ENCODE measurements at regions not wholly inside any gene's neighbourhood (a gene's known extent, or its start where the extent isn't known, plus 50 kb on each side); places are given as distances from the start of the nearest gene placed in this dataset.

DNA sequence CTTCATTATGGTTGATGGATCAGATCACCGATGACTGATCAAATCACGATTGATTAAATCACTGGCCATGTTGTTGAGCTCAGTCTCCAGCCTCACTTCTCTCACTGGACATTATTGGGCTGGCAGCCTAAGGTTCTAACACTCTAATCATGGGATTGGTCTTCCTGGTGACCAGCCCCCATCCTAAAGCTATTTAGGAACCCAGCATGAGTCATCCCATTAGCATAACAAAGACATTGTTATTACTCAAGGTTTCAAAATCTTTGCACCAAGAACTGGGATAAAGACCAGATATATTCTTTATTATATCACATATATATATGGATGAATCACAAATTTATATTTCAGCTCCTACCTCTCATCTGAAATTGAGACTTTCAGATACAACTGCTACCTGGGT is 272.1 kb upstream of the IL12B start:
- no peak for DNase-seq

DNA sequence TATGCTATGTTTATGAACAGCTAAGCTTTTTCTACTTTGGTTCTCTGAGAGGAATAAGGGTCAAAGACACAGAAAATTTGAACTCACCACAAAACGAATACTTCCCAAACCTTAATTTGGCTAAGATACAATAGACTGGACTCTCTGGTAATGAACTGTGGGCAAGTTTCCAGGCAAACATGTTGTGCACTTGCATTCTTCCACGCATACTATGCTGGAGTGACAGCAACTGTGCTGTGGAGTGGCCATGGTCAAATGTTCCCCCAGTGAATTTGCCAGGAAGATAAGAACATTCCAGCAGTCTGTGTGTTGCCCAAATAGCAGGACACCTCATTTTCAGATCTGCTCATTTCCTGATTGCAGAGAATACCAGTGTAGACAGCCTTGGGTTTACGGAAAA is 275.3 kb upstream of the IL12B start:
- DNase-seq = no peak

DNA sequence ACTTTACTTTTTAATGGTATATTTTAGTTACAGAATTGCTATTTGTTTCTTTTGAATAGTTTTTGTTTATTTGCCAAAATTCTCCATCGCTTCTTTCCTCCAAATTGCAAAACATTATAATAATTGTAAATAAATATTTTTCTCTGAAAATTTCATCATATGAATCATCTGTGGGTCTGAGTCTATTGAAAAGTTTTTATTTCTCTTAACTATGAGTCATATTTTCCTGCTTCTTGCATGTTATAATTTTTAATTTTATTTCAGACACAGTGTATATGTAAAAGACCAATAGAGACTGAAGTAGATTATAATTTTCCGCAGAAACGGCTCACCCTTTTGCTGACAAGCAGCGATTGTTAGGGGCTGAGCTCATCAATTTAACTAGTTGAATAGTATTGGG is 279.1 kb upstream of the IL12B start:
- no peak for DNase-seq

DNA sequence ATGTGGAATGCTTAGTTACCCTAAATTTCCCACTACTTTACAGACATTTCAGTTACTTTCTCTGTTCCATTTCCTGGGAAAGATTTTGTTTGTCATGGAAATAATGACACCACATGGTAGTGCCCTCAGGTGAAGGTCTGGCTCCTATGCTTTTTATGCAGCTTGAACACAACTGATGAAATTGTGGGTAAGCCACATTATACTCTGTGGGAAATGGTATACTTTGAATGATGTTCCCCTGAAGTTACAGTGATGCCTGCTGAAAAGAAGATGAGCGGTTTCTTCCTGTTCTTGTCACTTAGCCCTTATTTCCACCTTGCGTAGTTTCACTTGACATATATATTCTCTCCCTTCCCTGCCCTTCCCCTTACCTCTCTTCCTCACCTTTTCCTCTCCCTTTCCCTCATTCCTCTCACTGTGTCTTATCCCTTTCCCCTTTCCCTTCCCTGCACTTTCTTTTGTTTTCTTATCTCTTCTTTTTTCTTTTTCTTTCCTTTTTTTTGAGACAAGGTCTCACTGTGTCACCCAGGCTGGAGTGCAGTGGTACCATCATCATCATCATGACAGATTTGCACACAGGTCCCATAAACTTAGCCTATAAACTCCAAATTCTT is 280.8 kb upstream of the IL12B start:
- no peak for DNase-seq

DNA sequence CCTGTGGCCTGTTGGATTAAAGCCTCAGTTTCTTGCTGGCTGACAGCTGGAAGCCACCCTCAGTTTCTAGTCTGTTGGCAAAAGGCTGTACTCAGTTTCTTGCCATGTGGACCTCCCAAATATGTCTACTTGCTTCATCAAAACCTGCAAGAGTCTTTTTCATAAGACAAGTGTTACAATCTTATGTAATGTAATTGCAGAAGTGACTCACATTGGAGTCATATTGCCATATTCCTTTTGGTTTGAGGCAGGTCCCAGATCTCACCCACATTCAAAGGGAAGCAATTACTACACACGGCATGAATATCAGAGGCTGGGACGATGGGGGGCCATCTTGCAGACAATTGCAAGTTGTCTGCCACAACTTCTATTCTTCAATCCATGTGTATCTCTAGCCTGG is 286.7 kb upstream of the IL12B start:
- no peak for DNase-seq

DNA sequence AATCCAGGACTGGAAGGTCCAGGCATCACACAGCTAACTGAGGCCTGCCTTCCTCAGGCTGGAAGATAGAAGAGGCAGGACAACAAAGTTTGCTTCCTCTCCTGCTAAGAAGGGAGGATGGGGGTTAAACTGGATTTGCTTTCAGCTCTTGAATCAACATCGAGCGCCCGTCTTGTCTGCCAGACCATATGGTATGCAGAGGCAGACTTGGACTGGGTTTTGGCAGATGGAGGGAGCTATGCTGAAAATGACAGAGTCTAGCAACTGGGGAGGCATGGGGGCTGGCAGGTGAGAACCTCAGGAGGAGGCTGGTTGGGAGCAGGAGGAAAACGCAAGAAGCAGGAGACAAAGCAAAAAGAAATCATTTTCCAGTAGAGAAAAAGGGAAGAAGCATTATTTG is 289.5 kb upstream of the IL12B start:
- no peak for DNase-seq

DNA sequence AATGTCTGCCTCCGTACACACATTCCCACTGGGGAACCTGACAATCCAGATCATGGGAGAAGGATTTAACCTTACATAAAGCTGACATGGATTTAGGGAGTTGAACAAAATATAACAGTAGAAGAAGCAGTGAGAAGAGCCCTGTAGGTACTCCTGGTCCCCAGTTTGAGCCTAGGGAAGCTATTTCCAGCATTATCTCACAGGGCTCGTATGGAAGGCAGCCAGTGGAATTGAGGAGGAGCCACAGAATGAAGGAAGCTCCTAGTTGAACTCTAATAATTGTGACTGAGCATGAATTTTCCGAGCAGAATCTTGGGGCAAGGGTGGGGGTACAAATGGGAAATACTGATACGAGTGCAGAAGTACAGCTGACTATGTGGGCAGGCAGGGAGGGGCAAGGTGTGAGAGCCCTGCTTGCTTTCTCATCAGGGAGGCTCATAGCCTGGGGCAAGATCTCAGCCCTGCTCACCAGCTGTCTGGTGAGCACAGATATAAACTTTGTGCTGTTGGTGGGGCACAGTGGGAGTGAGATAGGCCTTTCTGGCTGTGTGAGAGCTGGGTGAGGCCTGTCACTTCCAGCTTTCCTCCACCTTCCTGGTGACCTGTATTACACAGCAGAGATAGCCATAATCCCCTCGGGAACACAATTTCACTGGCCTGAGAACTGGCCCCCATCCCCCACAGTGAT is 290.7 kb upstream of the IL12B start:
- no peak for DNase-seq

DNA sequence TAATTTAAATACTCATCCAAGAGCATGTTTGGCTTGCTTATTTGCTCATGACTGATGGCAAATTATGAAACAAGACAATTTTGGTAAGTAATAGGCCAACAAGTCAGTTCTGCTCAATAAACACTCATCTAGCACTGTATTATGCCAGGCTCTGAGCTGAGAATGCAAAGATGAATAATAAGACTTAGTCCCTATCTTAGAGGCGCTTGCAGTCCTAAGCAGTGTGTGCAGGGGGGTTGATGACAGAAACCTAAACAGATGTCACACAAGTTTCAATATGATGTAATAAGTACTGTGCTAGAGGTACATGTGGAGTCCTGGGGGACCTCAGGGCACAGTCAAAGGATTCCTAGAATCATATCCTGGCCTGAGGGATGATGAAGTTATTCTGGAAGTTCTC is 287.6 kb upstream of the ADRA1B start:
- peak; percentile 23 for DNase-seq

DNA sequence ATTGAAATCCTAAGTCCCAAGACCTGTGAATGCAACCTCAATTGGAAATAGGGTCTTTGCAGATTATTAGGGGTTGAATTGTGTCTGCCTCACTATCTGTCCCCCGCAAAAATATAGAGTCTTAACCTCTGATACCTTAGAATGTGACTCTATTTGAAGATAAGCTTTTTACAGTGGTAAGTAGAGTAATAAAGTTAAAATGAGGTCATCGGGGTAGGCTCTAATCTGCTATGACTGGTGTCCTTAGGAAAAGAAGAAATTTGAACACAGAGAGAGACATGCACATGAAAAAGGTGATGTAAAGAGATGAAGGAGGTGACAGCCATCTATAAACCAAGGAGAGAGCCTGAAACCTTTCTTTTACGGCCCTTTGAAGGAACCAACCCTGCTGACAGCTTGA is 287.1 kb upstream of the ADRA1B start:
- no peak for DNase-seq

DNA sequence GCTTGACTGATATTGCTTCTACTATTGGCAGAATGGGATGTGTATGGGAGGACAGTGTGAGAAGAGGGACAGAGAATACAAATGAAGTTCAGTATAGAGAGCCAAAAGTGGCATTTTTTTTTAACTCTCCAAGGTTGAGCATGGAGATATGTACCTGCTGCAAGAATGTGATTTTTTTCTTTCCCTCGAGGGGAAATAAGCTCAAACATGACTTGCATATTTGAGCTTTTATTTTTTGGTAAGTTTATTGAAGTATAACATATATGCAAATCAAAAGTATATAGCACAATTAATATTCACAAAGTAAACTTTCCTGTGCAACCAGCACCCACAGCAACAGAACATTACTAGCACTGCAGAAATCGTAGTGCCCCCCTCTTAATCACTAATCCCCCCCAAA is 285.7 kb upstream of the ADRA1B start:
- DNase-seq = no peak

DNA sequence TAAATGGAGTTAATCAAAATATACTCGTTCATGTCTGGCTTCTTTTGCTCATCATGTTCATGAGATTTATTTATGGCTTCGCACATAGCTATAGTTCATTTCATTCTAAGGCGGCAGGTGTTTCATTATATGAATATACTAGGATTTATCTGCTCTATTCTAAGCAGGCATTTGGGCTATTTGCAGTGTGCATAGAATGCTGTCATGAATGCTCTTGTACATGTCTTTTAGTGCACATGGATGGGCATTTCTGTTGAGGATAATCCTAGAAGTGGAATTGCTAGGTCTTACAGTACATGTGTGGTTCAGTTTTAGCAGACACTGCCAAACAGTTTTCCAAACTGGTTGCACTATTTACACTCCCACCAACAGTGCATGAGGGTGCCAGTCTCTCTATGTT is 285.3 kb upstream of the ADRA1B start:
- no peak for DNase-seq

DNA sequence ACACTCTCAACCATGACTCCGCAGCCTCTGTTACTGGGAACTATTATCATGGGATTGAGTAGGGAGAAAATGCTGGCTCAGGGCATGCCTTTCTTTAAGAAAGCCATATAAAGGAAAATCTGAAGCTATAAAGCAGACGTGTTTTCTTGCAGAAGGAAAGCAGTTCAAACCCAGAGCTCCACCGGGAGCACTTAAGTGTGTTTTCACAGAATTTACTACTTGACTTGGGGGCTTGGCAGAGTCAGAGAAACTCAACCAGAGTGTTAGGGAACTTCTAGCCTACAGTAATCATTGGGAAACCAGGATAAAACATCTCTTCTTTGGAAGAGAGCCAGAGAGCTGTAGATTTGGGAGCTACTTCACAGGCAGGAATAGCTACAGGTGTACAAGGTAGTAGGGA is 283.4 kb upstream of the ADRA1B start:
- no peak for DNase-seq

DNA sequence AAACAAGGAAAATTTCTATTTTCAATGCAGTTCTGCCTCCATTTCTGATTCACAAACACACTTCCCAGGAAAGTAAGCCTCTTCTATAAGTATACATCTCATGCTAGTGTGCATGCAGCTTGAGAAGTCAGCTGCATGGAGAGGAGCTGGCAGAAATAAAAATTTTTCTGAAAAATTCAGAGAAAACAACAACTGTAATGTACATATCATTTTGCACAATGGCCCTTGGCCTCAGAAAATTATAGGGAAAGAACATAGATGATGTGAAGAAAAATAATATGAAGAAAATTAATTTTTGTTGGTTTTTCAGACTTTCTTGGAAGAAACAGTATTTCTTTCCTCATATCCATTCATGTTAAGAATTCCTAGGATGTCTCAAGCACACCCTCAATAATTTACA is 277.8 kb upstream of the ADRA1B start:
- no peak for DNase-seq

DNA sequence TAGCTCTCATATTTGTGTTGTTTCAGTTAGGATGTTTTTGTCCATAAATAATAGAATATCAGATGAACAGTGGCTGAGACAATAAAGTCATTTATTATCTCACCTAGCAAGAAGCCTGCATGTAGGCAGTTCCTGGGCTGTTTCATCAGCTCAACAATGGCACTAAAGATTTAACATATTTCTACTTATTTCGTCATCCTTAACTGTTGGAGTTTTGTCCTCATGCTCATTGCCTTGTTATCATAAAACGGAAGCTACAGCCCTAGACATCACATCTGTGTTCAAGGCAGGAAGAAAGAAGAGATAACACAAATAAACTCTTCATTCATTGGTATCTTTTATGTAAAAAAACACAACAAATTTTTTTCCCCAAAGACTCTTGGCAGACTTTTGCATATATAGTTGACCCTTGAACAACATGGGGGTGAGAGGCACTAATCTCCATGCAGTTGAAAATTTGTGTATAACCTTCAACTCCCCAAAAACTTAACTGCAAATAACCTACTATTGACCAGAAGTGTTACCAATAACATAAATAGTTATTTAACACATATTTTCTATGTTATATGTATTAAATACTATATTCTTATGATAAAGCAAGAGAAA is 277.2 kb upstream of the ADRA1B start:
- DNase-seq = no peak

DNA sequence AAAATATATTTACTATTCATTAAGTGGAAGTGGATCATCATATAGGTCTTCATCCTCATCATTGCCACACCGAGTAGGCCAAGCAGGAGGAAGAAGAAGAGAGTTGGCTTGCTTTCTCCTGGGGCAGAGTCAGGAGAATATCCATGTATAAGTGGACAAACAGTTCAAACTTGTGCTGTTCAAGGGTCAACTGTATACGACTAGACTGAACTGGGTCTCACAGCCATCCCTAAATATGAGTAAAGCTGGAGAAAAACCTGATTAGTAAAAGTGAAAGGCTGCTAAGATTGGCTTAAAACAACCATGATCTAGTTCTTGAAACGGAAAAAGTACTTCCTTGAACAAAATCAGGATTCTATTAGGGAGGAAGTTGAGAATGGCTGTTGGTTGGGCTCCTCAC is 276.7 kb upstream of the ADRA1B start:
- DNase-seq = no peak

DNA sequence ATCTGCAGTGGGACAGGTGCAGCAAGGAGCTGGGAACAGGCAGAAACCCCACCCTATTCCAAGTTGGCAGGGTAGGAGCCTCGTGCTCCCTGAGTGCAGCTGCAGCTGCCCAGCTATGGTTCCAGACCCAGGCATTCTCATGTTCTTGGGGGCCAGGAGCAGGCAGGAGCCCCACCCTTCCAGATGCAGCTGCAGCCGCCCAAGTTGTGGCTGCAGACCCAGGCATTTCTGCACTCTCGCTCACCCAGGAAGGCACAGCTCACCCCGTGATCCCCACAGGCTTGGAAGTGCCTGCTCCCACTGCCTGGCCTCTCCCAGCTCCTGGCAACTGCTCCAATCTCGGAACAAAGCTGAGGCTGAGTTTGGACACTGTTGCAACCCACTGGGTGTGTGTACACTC is 275.8 kb upstream of the ADRA1B start:
- no peak for DNase-seq

DNA sequence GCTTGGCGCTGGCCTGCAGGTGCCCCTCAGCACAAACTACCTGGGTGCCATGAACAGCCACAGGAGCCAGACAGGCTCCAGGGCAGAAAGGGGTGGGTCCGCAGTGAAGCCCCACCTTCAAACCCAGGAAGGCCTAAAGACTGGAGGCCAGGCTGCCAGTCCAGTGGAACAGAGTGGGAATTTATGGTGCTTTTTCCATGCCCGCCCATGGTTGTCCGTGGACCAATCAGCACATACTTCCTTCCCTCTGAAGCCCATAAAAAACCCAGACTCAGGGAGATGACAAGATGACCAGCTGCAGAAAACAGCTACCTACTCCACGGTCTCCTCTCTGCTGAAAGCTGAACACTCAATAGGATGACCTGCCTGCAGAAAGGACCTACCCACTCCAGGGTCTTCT is 275.4 kb upstream of the ADRA1B start:
- no peak for DNase-seq

DNA sequence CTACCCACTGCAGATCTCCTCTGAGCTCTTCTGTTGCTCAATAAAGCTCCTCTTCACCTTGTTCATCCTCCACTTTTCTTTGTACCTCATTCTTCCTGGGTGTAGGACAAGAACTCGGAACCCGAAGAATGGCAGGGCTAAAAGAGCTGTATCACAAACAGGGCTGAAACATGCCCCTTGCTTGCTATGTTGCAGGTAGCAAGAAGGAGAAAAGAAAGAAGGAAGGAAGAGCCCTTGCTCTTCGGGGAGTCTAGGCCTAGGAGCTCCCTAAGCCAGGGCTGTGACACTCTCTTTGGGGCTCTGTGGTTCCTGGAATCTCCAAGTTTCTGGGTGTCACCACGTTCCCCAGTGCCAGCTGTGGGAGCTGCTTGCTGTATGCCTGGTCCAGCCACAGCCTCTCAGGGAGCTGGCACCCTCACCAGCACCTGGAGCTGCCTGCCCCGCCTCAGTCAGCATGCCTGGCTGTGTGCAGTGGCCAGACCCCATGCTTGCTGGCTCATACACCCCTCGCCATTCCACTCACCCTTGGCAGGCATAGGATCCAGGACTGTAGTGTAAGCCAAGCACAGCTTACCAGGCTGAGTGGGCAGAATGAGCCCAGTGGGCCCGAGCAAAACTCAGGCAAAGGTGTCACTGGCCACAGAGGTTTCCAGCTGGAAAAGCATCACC is 274.8 kb upstream of the ADRA1B start:
- no peak for DNase-seq

DNA sequence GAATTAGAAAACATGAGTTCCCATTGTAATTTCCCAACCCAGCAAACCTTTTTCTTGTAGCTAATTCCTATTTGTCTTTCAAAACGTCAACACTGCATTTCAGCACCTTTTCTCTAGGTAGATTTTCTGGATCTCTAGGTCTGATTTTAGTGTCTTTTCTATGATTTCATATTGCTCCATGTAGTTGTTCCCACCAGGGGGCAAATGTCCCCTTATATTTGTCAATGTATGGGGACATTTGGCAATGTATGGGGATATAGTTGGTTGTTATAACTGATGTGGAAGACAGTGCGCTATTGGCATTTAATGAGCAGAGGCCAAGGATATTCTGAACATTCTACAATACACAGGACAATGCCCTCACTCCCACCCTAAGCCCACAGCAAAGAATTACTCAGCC is 273.9 kb upstream of the ADRA1B start:
- no peak for DNase-seq

DNA sequence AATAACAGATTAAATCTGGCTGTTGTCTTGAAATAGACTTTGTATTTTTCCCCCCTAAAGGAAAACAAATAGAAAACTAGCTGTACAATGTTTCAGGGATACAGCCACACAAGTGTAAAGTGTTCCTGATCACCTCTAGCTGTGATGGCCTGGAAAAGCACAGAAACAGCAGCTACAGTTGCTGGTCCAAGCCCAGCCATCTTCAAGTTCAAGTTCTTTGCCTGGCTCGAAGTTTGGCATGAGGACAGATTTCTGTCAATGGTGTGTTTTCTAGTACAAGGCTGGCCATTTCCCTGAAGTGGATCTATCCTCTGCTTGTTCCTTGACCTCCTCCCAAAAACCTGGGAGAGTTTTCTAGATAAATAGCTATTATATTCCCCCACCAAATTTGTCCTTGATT is 272.2 kb upstream of the ADRA1B start:
- DNase-seq = no peak

DNA sequence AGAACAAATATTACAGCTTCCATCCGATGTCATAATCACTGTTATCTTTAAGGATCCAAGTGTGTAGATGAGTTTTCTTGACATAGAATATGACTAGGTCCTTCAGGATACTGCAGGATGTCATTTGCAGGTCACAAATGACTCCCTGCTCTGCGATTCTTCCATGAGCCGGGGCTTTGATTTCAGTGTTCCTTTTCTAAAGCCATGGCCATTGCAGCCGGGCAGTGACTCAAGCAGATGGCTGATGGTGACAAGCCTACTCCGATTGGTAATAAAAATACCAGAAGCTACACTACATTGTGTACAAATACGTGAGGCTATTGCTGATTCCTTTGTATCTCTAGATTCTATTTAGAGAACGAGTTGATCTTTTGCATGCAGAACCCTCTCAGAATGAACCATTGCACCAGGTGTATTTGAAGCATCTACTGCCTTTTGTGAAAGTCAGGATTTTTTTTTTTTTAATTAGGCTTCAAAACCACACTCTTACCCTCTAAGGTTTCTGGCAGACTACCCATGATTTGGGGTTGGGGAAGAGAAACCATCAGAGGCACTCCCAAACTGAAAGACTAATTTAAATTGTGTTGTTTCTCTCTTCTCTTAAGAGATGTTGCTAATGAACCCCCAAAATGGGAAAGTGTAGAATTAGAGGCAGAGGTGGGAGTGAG is 271.0 kb upstream of the ADRA1B start:
- DNase-seq = no peak

DNA sequence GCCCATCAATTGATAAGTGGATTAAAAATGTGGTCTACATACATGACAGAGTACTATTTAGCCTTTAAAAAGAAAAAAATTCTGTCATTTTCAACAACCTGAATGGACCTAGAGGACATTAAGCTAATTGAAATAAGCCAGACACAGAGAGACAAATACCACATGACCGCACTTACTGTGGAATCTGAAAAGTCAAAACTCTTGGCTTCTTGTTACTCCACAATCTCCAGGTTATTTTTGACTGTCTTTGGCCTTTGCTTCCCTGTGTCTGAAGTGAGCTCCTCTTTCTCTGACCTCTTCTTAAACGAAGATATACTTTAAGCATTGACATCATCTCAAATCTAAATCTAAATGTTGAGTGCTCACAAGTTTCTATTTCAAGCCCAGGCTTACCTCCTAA is 265.5 kb upstream of the ADRA1B start:
- DNase-seq = no peak

DNA sequence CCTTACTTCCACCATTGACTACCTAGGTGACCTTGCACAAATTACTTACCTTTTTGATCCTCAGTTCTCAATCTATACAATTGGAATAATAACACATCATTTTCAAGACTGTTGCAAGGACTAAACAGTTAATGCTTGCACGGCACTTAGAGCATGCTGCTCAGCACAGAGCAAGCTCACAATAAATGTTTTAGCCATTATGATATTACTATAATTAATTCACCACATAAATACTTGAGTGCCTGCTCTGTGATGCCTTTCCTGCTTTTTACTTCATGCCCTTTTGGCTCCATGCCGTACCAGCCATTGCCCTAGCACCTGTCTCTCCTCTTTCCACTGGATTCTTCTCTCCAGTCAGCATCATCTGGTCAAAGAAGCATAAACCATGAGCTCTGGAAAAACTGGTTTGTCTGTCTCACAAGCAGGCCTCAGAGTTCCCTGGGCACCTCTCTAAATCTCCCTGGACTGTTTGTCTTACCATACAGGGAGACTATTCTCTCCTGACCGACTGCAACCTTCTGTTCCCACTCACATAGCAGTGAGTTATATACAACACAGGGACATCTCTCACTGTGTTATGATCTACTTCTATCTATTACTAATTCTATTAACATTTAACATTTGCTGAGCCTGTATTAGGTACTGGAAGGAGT is 260.4 kb upstream of the ADRA1B start:
- DNase-seq = no peak
